Stomach (tissue), 8 donors: ENCODE measurements at regions not wholly inside any gene's neighbourhood (a gene's known extent, or its start where the extent isn't known, plus 50 kb on each side); places are given as distances from the start of the nearest gene placed in this dataset.

ENCODE experiments used
- DNase-seq, 2 donors: peaks; one replicate each; pipeline versions ENCODE4 v3.0.0 to v3.0.0-alpha.2; 2013 to 2019
- H3K27ac ChIP-seq, 5 donors: fragments of 200-600 bp in 4 of 5; sonication (generic) in 4 of 5; one replicate each; pipeline ENCODE4 v1.5.1; 2013 to 2019; ENCODE audit warnings: mild to moderate bottlenecking in 1 of 5, moderate library complexity in 1 of 5
- H3K27me3 ChIP-seq, 3 donors: fragments of 200-600 bp; sonication (generic); one replicate each; pipeline ENCODE4 v1.5.1; 2017 to 2019; ENCODE audit warnings: mixed run types in 1 of 3
- H3K36me3 ChIP-seq, 4 donors: fragments of 200-600 bp; sonication (generic); 1 replicate in 3 of 4; 2 replicates in 1 of 4; pipeline ENCODE4 v1.5.1; 2016 to 2019
- H3K4me1 ChIP-seq, 4 donors: fragments of 200-600 bp; sonication (generic); one replicate each; pipeline ENCODE4 v1.5.1; 2016 to 2019
- H3K4me3 ChIP-seq, 4 donors: fragments of 200-600 bp; sonication (generic) in 3 of 4; one replicate each; pipeline ENCODE4 v1.5.1; 2016 to 2019; ENCODE audit warnings: mild to moderate bottlenecking in 1 of 4
- H3K9me3 ChIP-seq, 4 donors: fragments of 200-600 bp; sonication (generic); one replicate each; pipeline ENCODE4 v1.5.1; 2016 to 2019
- EP300 ChIP-seq: sonication (generic); formaldehyde crosslinking; IDR thresholded peaks from one replicate; pipeline ENCODE4 v1.6.1; 2017; ENCODE audit warnings: antibody characterized with exemption
- POLR2A ChIP-seq, 4 donors: fragments of 450-650 bp; IDR thresholded peaks; one replicate each; pipeline ENCODE4 v1.6.1; 2016; ENCODE audit warnings: antibody characterized with exemption in 4 of 4, control low read depth in 2 of 4, mild to moderate bottlenecking in 1 of 4, moderate library complexity in 1 of 4
- POLR2AphosphoS5 ChIP-seq, 3 donors: sonication (generic); formaldehyde crosslinking; IDR thresholded peaks; one replicate each; pipeline ENCODE4 v1.6.1; 2016; ENCODE audit warnings: antibody characterized with exemption in 3 of 3
- WGBS, 5 donors: extraction: QIAGEN DNeasy Blood & Tissue Kit in 3 of 5; methylation state at CpG; one replicate each; pipeline versions ENCODE4 v1.1.5 to v1.1.7; 2013 to 2018; 5-methylcytosine and 5-hydroxymethylcytosine counted together
- intact Hi-C: fragments of 100-400 bp; cut with DNase I; formaldehyde crosslinking; loops from one replicate; pipeline ENCODE4 v1.15.1; 2023; ENCODE audit warnings: low total_unique reads
- TF ChIP-seq, protein P1 (sequence below), 7 experiments: fragments of 450-650 bp in 4 of 7; fragments of 200-600 bp in 3 of 7; sonication (generic) in 3 of 7; IDR thresholded peaks; one replicate each; pipeline ENCODE4 v1.5.1; 2016 to 2019; ENCODE audit warnings: antibody characterized with exemption in 7 of 7, control low read depth in 2 of 7, mild to moderate bottlenecking in 1 of 7
- donor health status: healthy with polysubstance abuse.
- donor health status: Bipolar disorder and iron deficiency.
- donor health status: healthy.

GRCh38 chr12:14129611-14130195, 148.3 kb upstream of the GRIN2B start:
- no peak overlapping the region for H3K27ac ChIP-seq
- TF ChIP-seq POLR2A (IDR thresholded peaks at IDR 0.05) (no peak), EP300 (no peak), POLR2AphosphoS5 (IDR thresholded peaks at IDR 0.05) (no peak)
- TF ChIP-seq, protein P1, sequence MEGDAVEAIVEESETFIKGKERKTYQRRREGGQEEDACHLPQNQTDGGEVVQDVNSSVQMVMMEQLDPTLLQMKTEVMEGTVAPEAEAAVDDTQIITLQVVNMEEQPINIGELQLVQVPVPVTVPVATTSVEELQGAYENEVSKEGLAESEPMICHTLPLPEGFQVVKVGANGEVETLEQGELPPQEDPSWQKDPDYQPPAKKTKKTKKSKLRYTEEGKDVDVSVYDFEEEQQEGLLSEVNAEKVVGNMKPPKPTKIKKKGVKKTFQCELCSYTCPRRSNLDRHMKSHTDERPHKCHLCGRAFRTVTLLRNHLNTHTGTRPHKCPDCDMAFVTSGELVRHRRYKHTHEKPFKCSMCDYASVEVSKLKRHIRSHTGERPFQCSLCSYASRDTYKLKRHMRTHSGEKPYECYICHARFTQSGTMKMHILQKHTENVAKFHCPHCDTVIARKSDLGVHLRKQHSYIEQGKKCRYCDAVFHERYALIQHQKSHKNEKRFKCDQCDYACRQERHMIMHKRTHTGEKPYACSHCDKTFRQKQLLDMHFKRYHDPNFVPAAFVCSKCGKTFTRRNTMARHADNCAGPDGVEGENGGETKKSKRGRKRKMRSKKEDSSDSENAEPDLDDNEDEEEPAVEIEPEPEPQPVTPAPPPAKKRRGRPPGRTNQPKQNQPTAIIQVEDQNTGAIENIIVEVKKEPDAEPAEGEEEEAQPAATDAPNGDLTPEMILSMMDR (IDR thresholded peaks at IDR 0.05), result no peak
- no peak for DNase-seq
- peaks cover 0 to 3% (median 0%) of the 10 kb centered on the region in 3 donors for H3K27me3 ChIP-seq
- no peaks in the 10 kb centered on the region for H3K4me1 ChIP-seq
- 75 to 82% (median 81%) methylated on average over 12 of the region's 12 CpGs for WGBS, 5 donors
- H3K4me3 ChIP-seq, result no peak overlapping the region
- H3K9me3 ChIP-seq, result peaks cover 0 to 14% (median 4%) of the 10 kb centered on the region in 4 donors
- H3K36me3 ChIP-seq, result no peaks in the 10 kb centered on the region
- intact Hi-C loops, result no loop called here

GRCh38 chr12:14135996-14136395, 154.6 kb upstream of the GRIN2B start:
- peaks cover 0 to 3% (median 0%) of the 10 kb centered on the region in 3 donors for H3K27me3 ChIP-seq
- no peak overlapping the region for H3K4me3 ChIP-seq
- peaks cover 0 to 3% (median 0%) of the 10 kb centered on the region in 4 donors for H3K9me3 ChIP-seq
- no peaks in the 10 kb centered on the region for H3K36me3 ChIP-seq
- intact Hi-C loops, result no loop called here
- 89 to 100% (median 93%) methylated on average over 2 of the region's 2 CpGs for WGBS, 5 donors
- TF ChIP-seq EP300, result no peak
- TF ChIP-seq, protein P1 (IDR thresholded peaks at IDR 0.05), result no peak
- no peak for TF ChIP-seq POLR2AphosphoS5 (IDR thresholded peaks at IDR 0.05)
- TF ChIP-seq POLR2A (IDR thresholded peaks at IDR 0.05), result no peak
- no peak for DNase-seq
- no peak overlapping the region for H3K27ac ChIP-seq
- H3K4me1 ChIP-seq, result no peaks in the 10 kb centered on the region

- Histone ChIP-seq H3K27me3 (no peaks in the 10 kb centered on the region), H3K9me3 (peaks cover 0 to under 1% (median 0%) of the 10 kb centered on the region in 4 donors), H3K4me3 (no peak overlapping the region), H3K27ac (no peak overlapping the region), H3K4me1 (no peaks in the 10 kb centered on the region), H3K36me3 (no peaks in the 10 kb centered on the region)
- intact Hi-C loops, result no loop called here
- TF ChIP-seq, protein P1 (IDR thresholded peaks at IDR 0.05), result no peak
- TF ChIP-seq EP300 (no peak), POLR2AphosphoS5 (IDR thresholded peaks at IDR 0.05) (no peak), POLR2A (IDR thresholded peaks at IDR 0.05) (no peak)
- no peak for DNase-seq
- 67 to 81% (median 77%) methylated on average over 6 of the region's 6 CpGs for WGBS, 5 donors
Observed at GRCh38 chr12:14138495-14138894, 157.1 kb upstream of the GRIN2B start.

DNA sequence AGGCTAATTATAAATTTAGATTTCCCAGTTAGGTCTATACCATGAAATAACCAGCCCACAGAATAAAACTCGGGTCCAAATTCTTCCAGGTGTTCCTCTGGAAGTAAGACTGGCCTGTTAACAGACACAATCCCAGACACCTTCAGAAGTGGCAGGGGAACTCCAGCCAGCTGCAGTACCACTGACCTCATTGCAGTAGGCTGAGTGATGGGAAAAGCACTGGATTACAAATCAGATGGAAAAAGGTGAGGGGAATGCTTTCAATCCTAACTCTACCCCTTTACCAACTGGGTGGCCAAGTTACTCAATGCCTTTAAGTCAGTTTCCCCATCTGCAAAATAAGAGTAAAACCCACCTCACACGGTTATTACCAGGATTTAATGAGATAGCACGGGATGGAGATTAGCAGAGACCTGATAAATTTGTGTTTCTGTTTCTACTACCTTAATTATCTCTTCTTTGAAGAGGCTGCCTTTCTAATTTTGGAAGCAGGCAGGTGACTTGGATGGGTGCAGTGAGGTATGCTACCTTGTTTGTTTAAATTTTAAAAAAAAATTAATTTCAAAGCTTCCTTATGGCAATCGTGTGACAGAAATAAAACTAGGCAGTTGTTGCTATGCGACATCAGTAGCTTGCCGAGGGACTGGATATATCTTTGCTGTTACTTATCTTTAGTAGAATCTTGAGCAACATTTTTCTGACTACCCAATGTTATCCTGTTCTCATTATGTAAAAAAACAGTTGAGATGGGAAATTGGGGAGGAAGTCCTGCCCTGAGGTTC, 167.3 kb upstream of the GRIN2B start:
- no peak for TF ChIP-seq POLR2AphosphoS5 (IDR thresholded peaks at IDR 0.05)
- TF ChIP-seq EP300, result no peak
- TF ChIP-seq, protein P1 (IDR thresholded peaks at IDR 0.05), result no peak
- no peak for TF ChIP-seq POLR2A (IDR thresholded peaks at IDR 0.05)
- Histone ChIP-seq H3K9me3 (peaks cover 0 to 6% (median 0%) of the 10 kb centered on the region in 4 donors), H3K27ac (no peak overlapping the region), H3K36me3 (no peaks in the 10 kb centered on the region), H3K4me1 (no peaks in the 10 kb centered on the region), H3K4me3 (no peak overlapping the region), H3K27me3 (peaks cover 0 to 6% (median 0%) of the 10 kb centered on the region in 3 donors)
- WGBS, 5 donors, result 63 to 69% (median 64%) methylated on average over 6 of the region's 6 CpGs
- intact Hi-C loops, result no loop called here
- no peak for DNase-seq
